HG02943 (cell line): ENCODE measurements at regions not wholly inside any gene's neighbourhood (a gene's known extent, or its start where the extent isn't known, plus 50 kb on each side); places are given as distances from the start of the nearest gene placed in this dataset.

ENCODE experiments used
- ATAC-seq: cut with Tn5 transposase; IDR thresholded peaks from one replicate; pipeline ENCODE4 v1.9.1; 2021; ENCODE audit warnings: mild to moderate bottlenecking, low read depth, moderate library complexity; ENCODE audit not compliant: unreplicated experiment

GRCh38 chr21:15229390-15229789, 164.6 kb upstream of the NRIP1 start:
- no peak for ATAC-seq

GRCh38 chr21:15233611-15234010, 168.8 kb upstream of the NRIP1 start:
- ATAC-seq, result no peak

- ATAC-seq, result no peak
Measured at GRCh38 chr21:15236111-15236510, 171.3 kb upstream of the NRIP1 start.

- no peak for ATAC-seq
Measured at GRCh38 chr21:15240848-15241247, 176.0 kb upstream of the NRIP1 start.

- no peak for ATAC-seq
Measured at GRCh38 chr21:15241997-15242736, 177.4 kb upstream of the NRIP1 start.

DNA sequence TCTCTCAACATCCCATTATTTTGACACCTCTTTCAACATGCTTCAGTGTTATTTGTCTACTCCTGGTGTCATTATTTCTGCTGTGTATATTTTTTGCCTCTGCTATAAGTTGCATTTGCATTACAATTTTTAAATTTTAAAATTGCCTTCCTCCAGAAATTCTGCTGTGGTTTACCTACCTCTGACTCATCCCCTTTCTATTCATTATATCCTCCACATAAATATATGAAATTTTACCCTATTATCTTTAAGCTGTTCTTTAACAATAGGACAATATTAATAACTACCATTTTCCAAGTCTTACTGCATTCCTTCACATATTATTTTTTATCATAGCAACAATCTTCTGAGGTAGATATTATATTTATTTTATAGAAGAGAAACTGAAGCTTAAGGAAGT, 178.1 kb upstream of the NRIP1 start:
- no peak for ATAC-seq

DNA sequence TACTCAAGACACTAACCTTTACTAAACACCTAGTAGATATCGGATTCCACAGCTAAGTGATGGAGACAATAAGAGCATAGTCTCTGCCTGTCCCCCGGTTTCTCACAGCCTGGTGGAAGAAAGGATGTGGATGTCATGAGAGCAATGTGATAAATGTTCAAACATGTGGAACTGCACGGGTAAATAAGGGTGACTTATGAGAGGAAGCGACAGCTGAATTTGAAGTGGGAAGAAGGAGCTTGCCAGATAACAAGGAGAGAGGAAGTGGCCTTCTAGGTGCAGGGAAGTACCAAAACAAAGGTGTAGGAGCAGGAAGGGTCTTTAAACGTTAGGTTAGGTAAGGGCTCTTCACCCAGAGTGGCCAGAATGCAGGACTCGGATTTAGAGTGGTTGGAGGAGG, 178.6 kb upstream of the NRIP1 start:
- ATAC-seq, result no peak

DNA sequence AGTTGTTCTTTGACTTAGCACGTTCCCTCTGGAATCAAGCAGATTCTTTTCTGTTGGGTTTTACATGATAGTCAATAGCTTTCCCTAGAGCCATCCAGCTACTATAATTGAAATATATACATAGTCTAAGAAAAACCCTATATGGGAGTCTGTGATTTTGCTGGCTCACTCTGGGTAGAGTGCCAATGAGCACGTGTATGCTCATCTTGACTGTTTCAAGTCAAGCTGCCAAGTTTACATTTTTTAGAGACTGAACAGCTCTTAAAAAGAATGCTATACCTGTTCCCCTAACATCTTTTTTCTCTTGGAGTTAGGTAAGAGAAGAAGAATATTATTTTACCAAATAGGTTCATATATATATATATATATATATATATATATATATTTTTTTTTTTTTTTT, 182.8 kb upstream of the NRIP1 start:
- no peak for ATAC-seq

GRCh38 chr21:15249285-15249993, 184.6 kb upstream of the NRIP1 start:
- ATAC-seq, result no peak

DNA sequence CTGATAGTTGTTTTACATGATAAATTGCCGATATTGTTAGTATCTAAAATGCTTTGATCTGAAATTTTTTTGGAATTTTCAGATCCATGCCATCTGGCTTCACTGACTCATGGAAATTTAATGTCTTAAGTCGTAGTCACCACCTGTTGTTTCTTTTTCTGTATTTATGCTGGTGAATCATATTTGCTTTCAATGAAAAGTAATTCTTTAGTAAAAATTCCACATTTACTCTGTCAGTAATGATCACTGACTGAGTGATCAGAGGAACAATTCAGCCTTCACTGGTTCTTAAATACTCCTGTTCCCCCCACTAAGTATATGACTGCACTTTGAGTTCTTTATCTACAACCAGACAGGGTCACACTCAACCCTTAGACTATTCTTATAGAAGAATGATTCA, 185.6 kb upstream of the NRIP1 start:
- ATAC-seq, result no peak

- no peak for ATAC-seq
Measured at GRCh38 chr21:15252431-15252830, 187.6 kb upstream of the NRIP1 start.

GRCh38 chr21:15254111-15254510, 189.3 kb upstream of the NRIP1 start:
- no peak for ATAC-seq

- ATAC-seq, result no peak
Measured at GRCh38 chr21:15255261-15255660, 190.5 kb upstream of the NRIP1 start.

DNA sequence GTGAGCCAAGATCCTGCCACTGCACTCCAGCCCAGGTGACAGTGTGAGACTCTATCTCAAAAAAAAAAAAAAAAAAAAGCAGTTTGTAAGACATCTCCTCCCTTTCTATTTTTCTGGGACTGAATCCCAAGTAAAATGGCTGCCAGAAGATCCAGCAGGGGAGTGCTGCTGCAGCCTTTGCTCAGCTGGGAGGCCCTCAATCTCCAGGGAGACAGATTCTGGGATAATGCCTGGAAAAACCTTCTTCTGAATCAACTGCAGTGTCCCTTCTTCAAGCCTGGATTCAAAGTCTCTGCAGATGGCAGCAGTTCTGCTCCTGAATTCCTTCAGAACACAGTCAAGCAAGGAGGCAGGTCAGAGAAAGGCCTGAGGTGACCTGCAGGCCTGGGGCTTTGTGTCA, 191.0 kb upstream of the NRIP1 start:
- no peak for ATAC-seq

- ATAC-seq, result no peak
Measured at GRCh38 chr21:15256996-15257395, 192.2 kb upstream of the NRIP1 start.

DNA sequence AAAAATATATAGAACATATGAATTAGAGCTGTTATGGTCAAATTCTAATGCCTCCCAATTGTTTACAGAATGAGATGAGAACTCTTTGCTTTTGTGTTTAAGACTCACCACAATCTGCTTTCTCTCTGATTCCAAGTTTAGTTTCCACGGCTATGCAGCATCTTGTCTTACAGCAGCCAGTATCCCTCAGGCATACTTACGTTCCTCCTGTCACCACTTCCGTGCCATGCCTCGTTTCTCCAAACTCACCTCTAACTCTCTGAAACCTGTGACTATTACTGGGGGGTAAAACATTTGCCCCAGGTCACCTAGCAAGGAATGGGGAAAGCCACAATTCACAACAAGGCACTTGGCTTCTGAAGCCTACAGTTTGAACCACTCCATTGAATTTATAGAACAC, 192.8 kb upstream of the NRIP1 start:
- ATAC-seq, result no peak

- no peak for ATAC-seq
Measured at GRCh38 chr21:15259824-15260223, 195.0 kb upstream of the NRIP1 start.

- no peak for ATAC-seq
Measured at GRCh38 chr21:15260604-15261003, 195.8 kb upstream of the NRIP1 start.

GRCh38 chr21:15264084-15264665, 199.4 kb upstream of the NRIP1 start:
- ATAC-seq, result no peak

GRCh38 chr21:15272171-15272570, 207.4 kb upstream of the NRIP1 start:
- no peak for ATAC-seq

DNA sequence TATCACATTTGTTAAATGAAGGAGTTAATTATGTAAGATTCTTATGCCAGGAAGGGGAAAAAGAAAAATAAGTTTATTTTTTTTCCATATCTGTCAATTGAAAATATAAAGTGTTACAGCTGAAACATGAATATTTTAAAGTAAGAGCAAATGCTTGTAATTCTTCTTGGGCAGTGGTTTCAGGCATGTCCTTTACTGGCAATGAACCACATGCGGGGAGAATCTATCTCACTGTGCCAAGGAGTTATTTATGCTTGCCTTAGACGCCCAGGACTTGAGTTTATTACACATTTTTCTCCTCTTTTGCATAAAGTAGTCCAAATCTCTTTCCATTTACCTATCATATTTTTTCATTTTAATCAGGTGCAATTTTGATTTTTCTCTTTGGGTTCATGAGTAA, 207.8 kb upstream of the NRIP1 start:
- ATAC-seq, result no peak

GRCh38 chr21:15273244-15273643, 208.4 kb upstream of the NRIP1 start:
- ATAC-seq, result no peak
